ENCODE measurements at regions not wholly inside any gene's neighbourhood (a gene's known extent, or its start where the extent isn't known, plus 50 kb on each side); places are given as distances from the start of the nearest gene placed in this dataset.
A peak's percentile ranks its signal among the peaks of the same experiment; 100 is the strongest.

DNA sequence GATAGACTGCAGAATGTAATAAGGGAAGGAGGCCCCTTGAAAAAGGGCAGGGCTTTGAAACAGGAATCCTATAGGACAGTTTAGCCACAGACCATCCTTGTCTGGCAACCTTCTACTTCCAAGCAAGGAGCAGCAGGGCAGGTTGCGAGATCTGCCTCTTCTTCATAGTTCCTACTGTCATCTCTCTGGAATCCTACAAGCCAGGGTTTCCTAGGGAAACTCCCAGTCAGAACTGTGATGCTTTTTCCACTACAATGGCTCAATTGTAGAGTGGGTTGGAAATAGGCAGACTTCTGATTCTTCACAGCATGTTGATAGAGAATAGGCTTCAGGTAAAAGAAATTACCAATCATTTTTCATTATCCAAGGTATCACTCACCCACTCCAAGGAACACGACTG, 186.3 kb downstream of the DACT1 start:
- no peak for ATAC-seq
- TF ChIP-seq, protein P1, sequence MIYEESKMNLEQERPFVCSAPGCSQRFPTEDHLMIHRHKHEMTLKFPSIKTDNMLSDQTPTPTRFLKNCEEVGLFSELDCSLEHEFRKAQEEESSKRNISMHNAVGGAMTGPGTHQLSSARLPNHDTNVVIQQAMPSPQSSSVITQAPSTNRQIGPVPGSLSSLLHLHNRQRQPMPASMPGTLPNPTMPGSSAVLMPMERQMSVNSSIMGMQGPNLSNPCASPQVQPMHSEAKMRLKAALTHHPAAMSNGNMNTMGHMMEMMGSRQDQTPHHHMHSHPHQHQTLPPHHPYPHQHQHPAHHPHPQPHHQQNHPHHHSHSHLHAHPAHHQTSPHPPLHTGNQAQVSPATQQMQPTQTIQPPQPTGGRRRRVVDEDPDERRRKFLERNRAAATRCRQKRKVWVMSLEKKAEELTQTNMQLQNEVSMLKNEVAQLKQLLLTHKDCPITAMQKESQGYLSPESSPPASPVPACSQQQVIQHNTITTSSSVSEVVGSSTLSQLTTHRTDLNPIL (CRISPR knock-in tag; IDR thresholded peaks at IDR 0.05; ENCODE audit: low read depth) = no peak
- TF ChIP-seq OSR1 (CRISPR knock-in tag; IDR thresholded peaks at IDR 0.05) (no peak), PPARA (CRISPR knock-in tag; IDR thresholded peaks at IDR 0.05; ENCODE audit: borderline replicate concordance) (no peak), TCF4 (CRISPR knock-in tag; IDR thresholded peaks at IDR 0.05; ENCODE audit: borderline replicate concordance) (no peak), ZFP3 (CRISPR knock-in tag; IDR thresholded peaks at IDR 0.05) (no peak), BACH2 (CRISPR knock-in tag; IDR thresholded peaks at IDR 0.05; ENCODE audit: borderline replicate concordance) (no peak), ZNF70 (CRISPR knock-in tag; IDR thresholded peaks at IDR 0.05) (no peak), SNAI2 (CRISPR knock-in tag; IDR thresholded peaks at IDR 0.05) (no peak), ZNF8 (CRISPR knock-in tag; IDR thresholded peaks at IDR 0.05) (no peak)

DNA sequence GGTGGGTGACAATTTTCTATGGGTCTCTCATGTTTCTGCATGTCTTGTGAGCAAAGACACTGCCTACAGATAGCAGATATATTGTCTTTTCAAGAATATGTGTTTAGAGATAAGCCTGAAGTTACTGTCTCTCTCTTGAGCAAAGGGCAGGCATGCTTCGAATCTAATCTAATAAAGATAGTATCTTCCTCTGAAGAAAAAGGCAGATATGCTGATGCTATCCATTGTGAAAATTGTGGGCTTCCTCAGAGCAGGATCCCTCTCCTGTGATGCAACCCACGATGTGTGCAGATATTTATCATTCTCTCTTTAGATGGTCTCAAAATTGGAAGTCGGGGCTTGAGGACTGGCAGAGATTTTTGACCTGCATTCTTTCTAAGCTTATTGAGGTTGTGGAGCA, 187.0 kb downstream of the DACT1 start:
- peak; percentile 33; the same call in 1 of the 3 replicates for ATAC-seq

DNA sequence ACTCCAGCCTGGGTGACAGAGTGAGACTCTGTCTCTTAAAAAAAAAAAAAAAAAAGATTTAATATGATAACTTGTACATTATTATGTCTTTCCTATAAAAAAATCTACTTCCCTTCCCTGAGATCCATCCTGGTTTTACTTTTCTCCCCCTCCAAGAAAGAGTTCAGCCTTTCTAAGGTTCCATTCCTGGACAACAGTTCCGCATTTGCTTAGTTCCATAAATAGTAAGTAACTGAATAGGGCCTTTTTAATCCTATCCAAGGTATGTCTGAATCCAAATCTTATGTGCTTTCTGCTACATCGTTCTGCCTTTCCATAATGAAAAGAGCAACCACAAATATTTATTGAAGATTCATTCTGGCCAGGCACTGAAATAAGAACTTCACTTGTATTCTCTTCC, 187.8 kb downstream of the DACT1 start:
- no peak for TF ChIP-seq ESRRG (CRISPR knock-in tag; IDR thresholded peaks at IDR 0.05)
- TF ChIP-seq, protein P1 (CRISPR knock-in tag; IDR thresholded peaks at IDR 0.05; ENCODE audit: low read depth) = no peak
- TF ChIP-seq, protein P2, sequence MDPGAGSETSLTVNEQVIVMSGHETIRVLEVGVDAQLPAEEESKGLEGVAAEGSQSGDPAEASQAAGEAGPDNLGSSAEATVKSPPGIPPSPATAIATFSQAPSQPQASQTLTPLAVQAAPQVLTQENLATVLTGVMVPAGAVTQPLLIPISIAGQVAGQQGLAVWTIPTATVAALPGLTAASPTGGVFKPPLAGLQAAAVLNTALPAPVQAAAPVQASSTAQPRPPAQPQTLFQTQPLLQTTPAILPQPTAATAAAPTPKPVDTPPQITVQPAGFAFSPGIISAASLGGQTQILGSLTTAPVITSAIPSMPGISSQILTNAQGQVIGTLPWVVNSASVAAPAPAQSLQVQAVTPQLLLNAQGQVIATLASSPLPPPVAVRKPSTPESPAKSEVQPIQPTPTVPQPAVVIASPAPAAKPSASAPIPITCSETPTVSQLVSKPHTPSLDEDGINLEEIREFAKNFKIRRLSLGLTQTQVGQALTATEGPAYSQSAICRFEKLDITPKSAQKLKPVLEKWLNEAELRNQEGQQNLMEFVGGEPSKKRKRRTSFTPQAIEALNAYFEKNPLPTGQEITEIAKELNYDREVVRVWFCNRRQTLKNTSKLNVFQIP (CRISPR knock-in tag; IDR thresholded peaks at IDR 0.05; ENCODE audit: borderline replicate concordance, low read depth) = no peak
- TF ChIP-seq CSDC2 (CRISPR knock-in tag; IDR thresholded peaks at IDR 0.05) = no peak
- TF ChIP-seq ISL1 (CRISPR knock-in tag; IDR thresholded peaks at IDR 0.05) = no peak
- TF ChIP-seq ZC3H10 (CRISPR knock-in tag; IDR thresholded peaks at IDR 0.05) = no peak
- TF ChIP-seq PPARA (CRISPR knock-in tag; IDR thresholded peaks at IDR 0.05; ENCODE audit: borderline replicate concordance) = no peak
- no peak for TF ChIP-seq ZNF565 (CRISPR knock-in tag; conservative IDR thresholded peaks at IDR 0.05; ENCODE audit: low read depth)
- TF ChIP-seq ZNF70 (CRISPR knock-in tag; IDR thresholded peaks at IDR 0.05) = no peak
- TF ChIP-seq ZFP3 (CRISPR knock-in tag; IDR thresholded peaks at IDR 0.05) = no peak
- no peak for ATAC-seq

More for the DNA sequence above, 187.0 kb downstream of the DACT1 start:
- TF ChIP-seq SNAI2 (CRISPR knock-in tag; IDR thresholded peaks at IDR 0.05) = no peak
- TF ChIP-seq OSR1 (CRISPR knock-in tag; IDR thresholded peaks at IDR 0.05) = no peak
- TF ChIP-seq RARB (CRISPR knock-in tag; IDR thresholded peaks at IDR 0.05) = no peak
- TF ChIP-seq TCF4 (CRISPR knock-in tag; IDR thresholded peaks at IDR 0.05; ENCODE audit: borderline replicate concordance) = no peak
- no peak for TF ChIP-seq PATZ1 (CRISPR knock-in tag; IDR thresholded peaks at IDR 0.05; ENCODE audit: borderline replicate concordance)
- TF ChIP-seq ZFP30 (CRISPR knock-in tag; IDR thresholded peaks at IDR 0.05) = no peak
- no peak for TF ChIP-seq BACH2 (CRISPR knock-in tag; IDR thresholded peaks at IDR 0.05; ENCODE audit: borderline replicate concordance)

- no peak for ATAC-seq
These were observed 189.3 kb downstream of the DACT1 start for GRCh38 chr14:58826845-58827686.

More at GRCh38 chr14:58826845-58827686, 189.3 kb downstream of the DACT1 start:
- TF ChIP-seq BACH2 (CRISPR knock-in tag; IDR thresholded peaks at IDR 0.05; ENCODE audit: borderline replicate concordance) (no peak), TOX (CRISPR knock-in tag; IDR thresholded peaks at IDR 0.05; ENCODE audit: borderline replicate concordance) (no peak), ZNF70 (CRISPR knock-in tag; IDR thresholded peaks at IDR 0.05) (no peak), ZFP30 (CRISPR knock-in tag; IDR thresholded peaks at IDR 0.05) (no peak), ZNF565 (CRISPR knock-in tag; conservative IDR thresholded peaks at IDR 0.05; ENCODE audit: low read depth) (no peak), OSR1 (CRISPR knock-in tag; IDR thresholded peaks at IDR 0.05) (no peak), RARB (CRISPR knock-in tag; IDR thresholded peaks at IDR 0.05) (no peak), ZC3H10 (CRISPR knock-in tag; IDR thresholded peaks at IDR 0.05) (no peak), CSDC2 (CRISPR knock-in tag; IDR thresholded peaks at IDR 0.05) (no peak), TSHZ2 (CRISPR knock-in tag; IDR thresholded peaks at IDR 0.05) (no peak), PPARA (CRISPR knock-in tag; IDR thresholded peaks at IDR 0.05; ENCODE audit: borderline replicate concordance) (no peak), ARNTL (CRISPR knock-in tag; IDR thresholded peaks at IDR 0.05; ENCODE audit: borderline replicate concordance, low read depth) (no peak), SNAI2 (CRISPR knock-in tag; IDR thresholded peaks at IDR 0.05) (no peak), TCF4 (CRISPR knock-in tag; IDR thresholded peaks at IDR 0.05; ENCODE audit: borderline replicate concordance) (no peak), ISL1 (CRISPR knock-in tag; IDR thresholded peaks at IDR 0.05) (no peak), ZNF8 (CRISPR knock-in tag; IDR thresholded peaks at IDR 0.05) (no peak), PATZ1 (CRISPR knock-in tag; IDR thresholded peaks at IDR 0.05; ENCODE audit: borderline replicate concordance) (no peak), ESRRG (CRISPR knock-in tag; IDR thresholded peaks at IDR 0.05) (no peak), ZFP3 (CRISPR knock-in tag; IDR thresholded peaks at IDR 0.05) (no peak)
